Skin epidermis (tissue), 12 donors: ENCODE measurements at regions not wholly inside any gene's neighbourhood (a gene's known extent, or its start where the extent isn't known, plus 50 kb on each side); places are given as distances from the start of the nearest gene placed in this dataset.

Experiments
- H3K27ac ChIP-seq, 21 experiments: fragments of 200-600 bp; sonication (generic) in 11 of 21; one replicate each; pipeline ENCODE4 v1.5.0; 2020; ENCODE audit warnings: mild to moderate bottlenecking in 3 of 21, inconsistent platforms in 2 of 21, moderate library complexity in 2 of 21
- H3K4me3 ChIP-seq, 7 experiments: fragments of 200-600 bp; sonication (generic) in 2 of 7; one replicate each; pipeline ENCODE4 v1.5.0; 2020; ENCODE audit warnings: inconsistent platforms in 2 of 7, mild to moderate bottlenecking in 2 of 7, moderate library complexity in 1 of 7

DNA sequence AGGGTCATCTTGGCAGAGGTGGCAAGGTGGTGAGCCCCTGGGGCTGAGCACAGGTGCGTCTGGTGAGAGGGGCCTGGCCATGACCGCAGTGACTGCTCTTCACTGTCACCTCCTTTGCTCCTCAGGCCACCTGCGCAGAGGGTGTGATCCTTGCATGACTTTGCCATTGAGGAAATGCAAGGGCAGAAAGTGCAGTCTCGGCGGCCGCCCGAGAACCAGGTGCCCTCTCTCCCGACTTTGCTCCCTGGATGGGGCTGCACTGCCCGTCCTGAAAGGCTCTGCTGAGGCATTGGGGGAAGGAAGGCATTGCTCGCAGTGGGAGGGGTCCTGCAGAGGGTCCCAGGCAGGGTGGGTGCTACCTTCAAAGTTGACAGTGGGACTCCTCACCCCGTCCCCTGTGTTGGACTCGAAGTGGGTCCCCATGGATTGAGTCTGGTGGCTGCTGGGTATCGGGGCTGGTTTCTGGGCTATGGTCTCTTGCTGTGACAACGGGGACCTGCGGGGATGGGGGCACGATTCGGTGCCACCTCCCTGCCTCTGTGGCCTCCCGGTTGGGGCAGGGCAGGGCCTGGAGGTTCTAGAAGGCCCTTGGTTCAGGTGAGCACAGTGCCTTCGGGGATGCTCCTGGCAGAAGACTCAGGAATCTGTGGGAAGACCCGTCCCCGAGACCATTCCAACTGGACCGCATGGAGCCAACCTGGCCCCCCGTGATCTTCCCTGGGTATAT lies 1239.4 kb downstream of the BRD1 start:
- Histone ChIP-seq H3K27ac (no peak overlapping the region), H3K4me3 (no peak overlapping the region)

DNA sequence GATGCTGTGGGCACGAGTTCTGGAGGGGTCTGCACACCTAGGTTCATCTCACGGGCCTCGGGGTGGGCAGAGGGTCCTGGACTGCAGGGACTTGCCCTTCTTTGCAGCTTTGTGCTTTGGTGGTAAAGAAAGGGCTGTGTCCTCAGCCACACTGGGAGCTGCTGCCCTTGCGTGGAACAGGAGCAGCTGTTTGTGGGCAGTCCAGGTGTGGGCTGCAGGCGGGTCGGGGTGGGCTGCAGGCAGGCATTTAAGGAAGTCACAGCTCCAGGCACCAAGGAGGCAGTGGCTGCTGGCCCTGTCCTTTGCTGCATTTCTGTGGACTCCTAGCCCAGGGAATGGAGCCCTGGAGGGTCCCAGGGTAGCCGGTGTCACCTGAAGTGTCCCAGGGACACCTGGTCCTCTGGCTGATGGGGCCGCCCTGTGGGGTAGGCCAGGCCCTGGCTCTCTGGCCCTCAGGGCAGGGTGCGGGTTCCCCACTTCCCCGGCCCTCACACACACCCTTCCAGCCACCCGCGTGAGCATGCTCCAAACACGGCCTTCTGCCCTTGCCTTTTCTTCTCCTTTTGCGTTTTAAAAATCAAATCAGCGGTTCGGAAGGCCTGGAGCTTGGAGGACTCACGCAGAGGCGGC lies 1240.3 kb downstream of the BRD1 start:
- H3K4me3 ChIP-seq, result no peak overlapping the region

DNA sequence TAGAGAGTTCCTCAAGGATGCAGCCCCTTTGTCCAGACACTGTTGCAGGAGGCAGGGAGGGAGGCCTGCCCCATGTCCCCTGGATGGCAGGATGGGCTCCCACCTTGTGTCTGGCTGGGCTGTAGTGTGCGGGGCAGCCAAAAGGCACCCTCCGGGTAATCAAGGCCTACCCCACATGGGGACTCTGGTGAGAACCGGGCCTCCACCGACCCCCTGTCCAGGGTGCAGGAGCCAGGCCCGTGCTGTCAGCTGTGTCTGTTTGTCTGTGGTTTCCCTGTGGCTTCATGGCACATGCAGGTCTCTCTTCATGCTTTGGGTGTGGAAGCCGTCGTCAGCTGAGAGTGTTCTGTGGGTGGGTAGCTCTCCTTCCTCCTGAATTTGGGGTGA lies 1240.9 kb downstream of the BRD1 start:
- H3K27ac ChIP-seq, result no peak overlapping the region
- H3K4me3 ChIP-seq, result no peak overlapping the region

More for the DNA sequence above, 1240.3 kb downstream of the BRD1 start:
- no peak overlapping the region for H3K27ac ChIP-seq

DNA sequence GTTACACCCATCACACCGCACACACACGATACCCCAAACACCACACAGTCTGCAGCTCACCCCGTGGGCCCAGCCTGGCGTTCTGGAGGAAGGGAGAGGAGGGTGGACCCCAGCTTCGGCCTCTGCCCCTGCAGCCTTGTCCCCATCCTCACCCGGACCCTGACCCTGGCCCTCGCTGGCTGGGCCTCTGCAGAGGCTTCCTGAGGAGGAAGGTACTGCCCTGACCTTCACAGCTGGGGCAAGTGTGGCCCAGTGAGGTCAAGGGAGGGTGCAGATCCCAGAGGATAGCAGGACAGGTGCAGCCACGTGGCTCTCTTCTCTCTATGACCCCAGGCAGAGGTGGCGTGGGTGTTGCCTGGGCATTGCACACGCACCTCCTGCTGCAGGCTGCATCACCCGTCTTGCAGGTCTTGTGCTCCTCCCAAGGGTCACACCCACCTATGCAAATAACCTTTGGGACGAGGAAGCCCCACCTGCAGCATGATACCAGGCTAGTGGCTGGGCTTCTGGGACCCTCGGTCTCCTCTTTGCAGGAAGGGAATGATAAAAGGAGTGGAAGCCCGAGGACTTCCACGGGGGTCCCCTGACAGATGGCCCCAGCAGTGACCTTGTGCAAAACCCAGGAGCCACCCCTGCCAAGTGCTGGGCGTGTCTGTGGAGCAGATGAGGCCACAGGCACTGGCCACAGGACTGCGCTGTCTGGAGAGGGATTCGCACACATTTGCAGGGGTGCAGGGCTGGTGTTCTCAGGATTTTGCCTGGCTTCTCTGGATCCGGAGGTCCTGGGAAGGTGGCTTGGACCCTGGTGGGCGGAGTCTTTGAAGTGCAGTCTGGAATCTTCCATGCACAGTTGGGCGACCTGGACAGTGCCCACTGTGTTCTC lies 1241.5 kb downstream of the BRD1 start:
- Histone ChIP-seq H3K4me3 (no peak overlapping the region), H3K27ac (no peak overlapping the region)

DNA sequence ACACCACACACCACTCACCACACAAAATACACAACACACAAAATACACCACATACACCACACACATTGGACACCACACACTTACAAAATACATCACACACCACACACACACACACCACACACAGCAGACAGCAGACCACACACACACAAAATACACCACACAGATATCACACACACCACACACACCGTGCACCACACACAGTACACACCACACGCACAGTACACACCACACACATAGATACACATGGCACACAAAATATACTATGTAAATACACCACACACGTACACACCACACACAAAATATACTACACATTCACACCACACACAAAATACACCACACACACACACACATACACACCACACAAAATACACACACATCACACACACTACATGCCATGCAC lies 1243.5 kb downstream of the BRD1 start:
- Histone ChIP-seq H3K4me3 (no peak overlapping the region), H3K27ac (no peak overlapping the region)

DNA sequence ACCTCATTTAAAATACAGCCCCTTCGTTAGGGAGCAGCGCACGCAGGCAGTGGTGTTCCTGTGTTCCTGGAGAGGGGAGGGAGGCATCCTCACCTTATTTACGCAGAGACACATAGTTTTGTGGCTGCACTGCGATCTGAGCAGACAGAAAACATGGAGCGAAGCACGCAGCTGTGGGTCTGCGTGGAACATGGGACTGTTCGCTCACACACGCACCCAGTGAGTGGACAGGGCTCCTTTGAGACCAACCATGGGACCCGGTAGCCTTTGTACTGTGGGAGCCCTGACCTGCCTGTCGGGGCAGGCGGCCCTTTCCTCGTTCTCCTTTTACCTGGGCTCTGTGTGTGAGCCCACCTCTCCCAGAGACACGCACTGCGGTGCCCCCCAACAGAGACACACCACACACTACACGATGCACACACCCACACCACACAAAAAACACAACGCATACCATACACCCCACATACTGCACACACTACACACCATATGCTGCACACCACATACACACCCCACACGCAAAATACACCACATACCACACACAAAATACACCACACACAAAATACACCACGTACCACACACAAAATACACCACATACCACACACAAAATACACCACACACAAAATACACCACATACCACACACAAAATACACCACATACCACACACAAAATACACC lies 1245.7 kb downstream of the BRD1 start:
- H3K27ac ChIP-seq, result no peak overlapping the region
- H3K4me3 ChIP-seq, result no peak overlapping the region

DNA sequence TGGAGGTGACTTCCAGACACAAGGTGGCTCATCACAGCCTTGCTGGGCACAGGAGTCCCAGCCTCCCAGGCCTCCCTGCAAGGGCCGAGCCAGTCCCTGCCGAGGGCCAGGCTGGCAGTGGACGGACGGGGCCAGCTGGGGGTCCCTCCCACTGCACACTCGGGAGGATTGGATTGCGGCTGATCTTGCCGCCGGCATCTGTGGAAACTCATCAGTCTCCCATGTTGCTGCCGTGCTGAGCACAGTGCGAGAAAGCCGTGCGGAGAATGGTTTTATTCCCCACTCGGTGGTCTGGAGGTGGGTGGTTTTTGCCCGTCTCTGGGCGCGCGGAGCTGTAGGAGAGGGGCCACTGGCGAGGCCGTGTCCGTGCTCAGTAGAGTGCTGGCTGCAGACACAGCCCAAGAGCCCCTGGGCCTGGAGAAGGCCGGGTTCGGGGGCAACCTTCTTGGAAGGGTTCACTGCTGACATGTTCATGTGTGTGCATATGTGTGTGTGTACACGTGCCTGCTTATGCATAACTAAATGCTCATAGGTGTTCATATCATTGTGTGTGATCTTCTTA lies 1246.4 kb downstream of the BRD1 start:
- no peak overlapping the region for H3K4me3 ChIP-seq
- no peak overlapping the region for H3K27ac ChIP-seq

DNA sequence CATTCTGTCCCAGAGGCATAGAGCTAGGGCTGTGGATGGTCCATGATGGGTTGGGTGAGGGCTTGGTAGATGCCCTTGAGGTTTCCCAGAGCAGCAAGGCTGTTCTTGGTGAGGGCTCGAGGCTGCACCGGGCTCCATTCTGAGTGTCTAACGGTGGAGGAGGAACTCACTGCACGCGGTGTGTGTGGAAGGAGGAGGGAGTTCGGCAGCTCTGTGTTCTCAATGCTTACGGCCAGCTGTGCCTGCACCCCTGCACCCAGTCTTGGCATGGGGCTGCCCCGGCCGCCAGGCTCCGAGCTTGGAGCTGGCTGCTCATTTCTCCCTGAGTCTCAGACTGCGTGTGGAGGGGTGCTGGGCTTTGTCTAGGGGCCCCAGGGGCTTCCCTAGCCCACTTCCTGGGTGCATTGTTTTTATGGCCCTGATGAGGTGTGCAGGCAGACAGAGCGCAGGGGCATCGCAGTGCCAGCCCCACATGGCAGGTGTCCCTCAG lies 1247.1 kb downstream of the BRD1 start:
- no peak overlapping the region for H3K4me3 ChIP-seq
- H3K27ac ChIP-seq, result no peak overlapping the region

DNA sequence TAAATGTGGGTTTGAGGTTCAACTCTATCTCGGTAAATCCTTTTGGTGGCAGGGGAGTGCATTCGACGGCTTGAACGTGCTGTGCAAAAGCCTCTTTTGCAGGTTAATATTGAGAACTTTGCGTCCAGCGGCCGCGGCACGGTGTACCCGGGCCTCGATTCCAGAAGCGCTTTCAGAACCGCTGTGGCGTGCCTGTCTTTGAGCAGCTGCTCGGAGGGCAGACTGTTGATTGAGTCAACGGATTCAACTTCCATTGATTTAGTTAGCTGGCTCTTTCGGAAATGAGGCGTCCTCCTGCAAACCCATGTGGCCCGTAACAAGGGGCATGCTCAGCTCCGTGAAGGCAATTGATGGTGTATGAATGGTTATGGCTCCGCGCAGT lies 1247.8 kb downstream of the BRD1 start:
- H3K4me3 ChIP-seq, result no peak overlapping the region

DNA sequence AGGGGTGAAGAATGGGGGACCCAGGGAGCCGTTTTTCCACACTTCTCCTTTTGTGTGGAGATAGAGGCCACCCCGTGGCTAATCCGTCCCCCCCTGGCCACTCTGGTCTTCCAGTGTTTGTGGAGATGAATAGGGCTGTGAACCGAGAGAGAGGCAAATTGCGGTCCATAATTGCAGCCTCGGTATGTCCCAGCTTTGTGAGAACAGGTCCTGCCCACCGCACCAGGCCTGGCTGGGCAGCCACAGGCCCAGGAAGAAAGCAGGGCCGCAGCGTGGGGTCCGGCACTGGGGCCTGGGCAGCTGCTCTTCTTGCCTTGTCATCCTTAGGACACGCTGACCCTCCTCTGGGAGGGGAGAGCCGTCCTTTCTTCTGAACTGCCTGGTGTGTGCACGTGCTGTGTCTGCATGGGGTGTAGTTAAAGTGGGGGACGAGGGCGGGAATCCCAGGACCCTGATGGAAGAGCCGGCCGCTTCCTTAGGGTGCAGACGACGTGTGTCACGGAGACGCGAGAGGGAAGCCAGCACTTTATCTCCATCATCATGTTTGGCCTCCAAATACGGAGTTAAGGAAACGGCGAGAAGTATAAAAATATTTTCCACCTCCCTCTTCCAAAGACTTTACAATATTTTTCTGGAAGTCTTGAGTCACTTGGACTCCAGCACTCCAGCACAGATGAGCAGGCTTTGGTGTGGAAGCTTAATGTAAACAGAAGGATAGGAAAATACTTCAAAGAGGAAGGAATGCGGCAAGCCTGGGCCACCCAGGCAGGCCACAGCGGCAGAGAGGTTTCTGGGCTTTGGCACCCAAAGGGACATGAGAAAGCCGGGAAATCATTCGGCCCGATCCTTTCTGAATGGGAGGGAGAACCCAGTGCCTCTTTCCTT lies 1248.4 kb downstream of the BRD1 start:
- H3K27ac ChIP-seq, result no peak overlapping the region

More for the DNA sequence above, 1247.8 kb downstream of the BRD1 start:
- H3K27ac ChIP-seq, result no peak overlapping the region

DNA sequence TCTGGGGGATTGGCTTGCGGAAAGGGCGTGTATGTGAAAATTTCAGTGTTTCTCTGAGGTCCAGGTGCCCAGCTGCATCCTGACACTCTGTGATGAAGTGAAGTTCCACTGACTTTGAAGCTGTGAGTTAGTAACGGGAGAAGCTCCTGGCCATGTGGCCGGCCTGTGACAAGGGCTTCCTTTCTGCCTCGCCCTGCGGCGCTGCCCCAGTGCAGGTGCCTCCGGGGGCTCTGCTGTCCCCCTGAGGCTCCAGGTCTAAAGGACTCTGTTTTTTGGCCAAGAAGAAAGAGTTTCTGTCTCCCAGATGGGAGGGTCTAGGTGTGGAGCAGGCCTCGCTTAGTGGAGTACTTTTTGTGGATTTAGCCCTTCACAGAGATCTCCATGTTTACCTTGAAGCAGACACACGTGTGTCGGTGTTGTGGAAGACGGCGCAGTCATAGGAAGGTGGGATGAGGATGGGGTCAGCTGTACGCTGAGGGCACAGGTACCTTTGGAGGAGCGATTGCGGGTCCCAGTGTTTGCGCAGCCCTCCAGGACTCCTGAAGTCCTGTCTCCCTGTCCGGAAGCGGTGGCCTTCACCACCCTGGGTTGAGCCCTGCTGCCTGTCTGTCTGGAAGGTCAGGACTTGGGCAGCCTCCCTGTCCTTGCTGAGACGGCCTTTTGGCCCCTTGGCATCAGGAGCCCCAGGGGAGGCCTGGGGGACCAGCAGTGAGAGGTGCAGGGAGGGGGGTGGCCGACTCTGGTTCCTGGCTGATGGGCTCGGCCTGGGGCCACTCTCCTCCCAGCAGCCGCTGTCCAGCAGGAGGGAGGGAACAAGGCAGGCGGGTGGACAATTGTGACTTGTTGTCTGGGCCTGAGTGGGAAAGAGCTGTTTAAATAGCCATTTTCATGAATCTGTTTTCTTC lies 1249.3 kb downstream of the BRD1 start:
- Histone ChIP-seq H3K27ac (no peak overlapping the region), H3K4me3 (no peak overlapping the region)

More for the DNA sequence above, 1248.4 kb downstream of the BRD1 start:
- no peak overlapping the region for H3K4me3 ChIP-seq

DNA sequence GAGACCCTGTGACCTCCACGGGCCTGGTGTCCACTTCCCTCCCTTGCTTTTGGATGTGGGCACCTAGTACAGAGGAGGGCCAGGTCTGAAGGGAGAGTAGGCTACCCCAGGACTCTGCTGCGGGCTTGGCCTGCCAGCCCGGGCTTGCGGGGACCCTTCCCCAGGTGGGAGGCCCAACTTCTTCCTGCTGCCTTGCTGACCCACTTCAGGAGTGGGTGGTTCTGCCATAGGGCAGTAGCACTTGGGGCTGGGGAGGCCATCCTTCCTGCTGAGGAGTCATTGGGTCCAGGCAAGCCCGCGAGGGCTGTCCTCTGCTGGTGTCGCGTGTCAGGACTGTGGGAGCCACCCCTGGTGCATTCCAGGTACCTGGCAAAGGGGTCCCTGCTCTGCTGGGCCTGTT lies 1250.0 kb downstream of the BRD1 start:
- H3K27ac ChIP-seq, result no peak overlapping the region
- no peak overlapping the region for H3K4me3 ChIP-seq

DNA sequence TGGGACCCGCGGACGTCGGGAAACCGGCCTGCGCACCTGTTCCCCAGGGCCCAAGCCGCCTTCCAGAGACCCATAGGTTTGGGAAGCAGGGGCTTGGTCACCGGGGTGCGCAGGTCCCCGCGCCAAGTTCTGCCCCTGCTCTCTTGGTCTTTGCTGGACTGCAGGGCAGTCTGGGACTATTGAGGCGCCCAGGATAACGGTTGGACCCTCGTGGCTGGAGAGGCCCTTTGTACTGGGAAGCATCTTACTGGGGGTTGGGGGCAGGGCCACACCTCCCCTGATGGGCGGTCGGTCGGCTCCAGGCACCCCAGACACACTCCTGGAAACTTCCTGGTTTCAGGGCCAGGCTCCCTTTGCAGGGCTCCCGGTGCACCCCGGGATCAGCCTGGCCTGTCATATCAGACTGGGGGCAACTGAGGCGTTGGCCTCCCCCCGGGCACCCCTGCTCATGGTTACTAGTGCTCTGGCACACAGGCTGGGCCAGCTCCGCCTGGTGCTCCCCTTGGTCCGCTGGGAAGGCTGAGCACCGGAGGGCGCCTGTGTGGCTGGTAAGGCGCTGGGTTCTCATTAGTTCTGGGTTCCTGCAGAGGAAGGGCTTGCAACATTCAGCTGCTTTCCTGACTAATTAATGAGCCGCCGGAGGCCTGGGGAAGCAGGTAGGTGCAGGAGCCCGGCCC lies 1250.5 kb downstream of the BRD1 start:
- H3K4me3 ChIP-seq, result peak overlapping the region in 1 of 7 experiments; percentile 34

DNA sequence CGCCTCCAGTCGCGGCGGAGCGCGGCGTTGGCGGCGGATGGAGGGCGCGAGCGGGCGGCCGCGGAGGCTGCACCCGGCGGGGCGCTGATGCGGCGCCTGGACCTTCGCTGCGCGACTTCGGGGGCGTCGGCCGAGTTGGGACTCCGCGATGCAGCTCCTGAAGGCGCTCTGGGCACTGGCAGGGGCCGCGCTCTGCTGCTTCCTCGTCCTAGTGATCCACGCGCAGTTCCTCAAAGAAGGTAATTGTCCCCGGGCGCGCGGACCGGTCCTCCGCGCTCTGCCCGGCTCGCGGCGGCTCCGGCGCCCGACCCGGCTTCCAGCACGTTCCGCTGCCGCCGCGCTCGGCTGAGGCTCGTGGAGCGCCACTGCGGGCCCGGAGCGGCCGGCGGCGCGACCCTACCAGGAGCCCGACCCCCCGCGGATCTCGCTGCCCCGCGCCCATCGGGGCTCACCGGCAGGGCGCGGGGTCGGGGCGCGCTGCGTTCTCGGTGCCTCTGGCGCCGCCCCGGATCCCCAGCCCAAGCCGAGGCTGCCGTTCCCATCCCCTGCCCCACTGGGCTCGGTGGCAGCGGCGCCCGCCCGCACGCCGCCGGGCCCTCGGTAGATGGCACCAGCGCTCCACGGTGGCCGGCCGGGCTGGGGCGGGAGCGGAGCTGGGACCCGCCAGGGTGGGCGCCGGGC lies 1251.2 kb downstream of the BRD1 start:
- Histone ChIP-seq H3K4me3 (peak overlapping the region in 4 of 7 experiments; percentile 10 to 34 (median 14)), H3K27ac (peak overlapping the region in 1 of 21 experiments; percentile 6)

More for the DNA sequence above, 1250.5 kb downstream of the BRD1 start:
- H3K27ac ChIP-seq, result no peak overlapping the region

DNA sequence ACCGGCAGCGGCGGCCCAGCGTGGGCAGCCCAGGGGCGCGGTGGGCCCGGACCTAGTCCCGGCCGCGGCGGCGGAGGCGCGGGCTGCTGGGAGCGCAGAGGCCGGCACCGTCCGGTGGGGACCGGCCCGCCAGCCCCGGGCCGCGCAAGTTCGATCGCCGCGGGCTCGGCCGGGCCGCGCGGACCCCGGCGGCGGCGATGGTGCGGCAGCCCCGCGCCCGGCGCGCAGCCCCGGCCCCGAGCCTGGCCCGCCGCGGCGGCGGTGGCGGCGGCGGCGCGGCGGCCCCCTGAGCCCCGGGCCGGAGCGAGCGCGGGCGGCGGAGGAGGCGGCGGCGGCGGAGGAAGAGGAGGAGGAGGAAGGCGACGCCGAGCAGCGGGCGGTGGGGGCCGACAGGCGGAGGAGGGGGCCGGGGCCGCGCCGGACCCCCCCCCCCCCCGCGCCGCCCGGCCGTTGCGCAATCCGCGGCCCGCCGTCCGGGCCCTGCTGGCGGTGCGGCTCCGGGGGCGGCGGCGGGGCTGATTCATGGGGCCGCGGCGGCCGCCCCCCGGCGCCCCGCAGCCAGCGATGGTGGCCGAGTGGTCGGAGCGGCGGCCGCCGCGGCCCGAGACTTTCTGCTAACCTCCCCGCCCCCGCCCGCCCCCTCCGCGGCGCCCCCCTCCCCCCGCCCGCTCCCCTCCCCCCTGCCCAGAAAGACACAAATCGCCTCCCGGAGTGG lies 1251.9 kb downstream of the BRD1 start:
- peak overlapping the region in 1 of 21 experiments; percentile 6 for H3K27ac ChIP-seq
- peak overlapping the region in 4 of 7 experiments; percentile 10 to 34 (median 14) for H3K4me3 ChIP-seq
